HG03521 (cell line): ENCODE measurements at regions not wholly inside any gene's neighbourhood (a gene's known extent, or its start where the extent isn't known, plus 50 kb on each side); places are given as distances from the start of the nearest gene placed in this dataset.

Source experiments
- ATAC-seq: cut with Tn5 transposase; IDR thresholded peaks from one replicate; pipeline ENCODE4 v1.9.1; 2021; ENCODE audit warnings: mild to moderate bottlenecking, moderate library complexity; ENCODE audit not compliant: unreplicated experiment

DNA sequence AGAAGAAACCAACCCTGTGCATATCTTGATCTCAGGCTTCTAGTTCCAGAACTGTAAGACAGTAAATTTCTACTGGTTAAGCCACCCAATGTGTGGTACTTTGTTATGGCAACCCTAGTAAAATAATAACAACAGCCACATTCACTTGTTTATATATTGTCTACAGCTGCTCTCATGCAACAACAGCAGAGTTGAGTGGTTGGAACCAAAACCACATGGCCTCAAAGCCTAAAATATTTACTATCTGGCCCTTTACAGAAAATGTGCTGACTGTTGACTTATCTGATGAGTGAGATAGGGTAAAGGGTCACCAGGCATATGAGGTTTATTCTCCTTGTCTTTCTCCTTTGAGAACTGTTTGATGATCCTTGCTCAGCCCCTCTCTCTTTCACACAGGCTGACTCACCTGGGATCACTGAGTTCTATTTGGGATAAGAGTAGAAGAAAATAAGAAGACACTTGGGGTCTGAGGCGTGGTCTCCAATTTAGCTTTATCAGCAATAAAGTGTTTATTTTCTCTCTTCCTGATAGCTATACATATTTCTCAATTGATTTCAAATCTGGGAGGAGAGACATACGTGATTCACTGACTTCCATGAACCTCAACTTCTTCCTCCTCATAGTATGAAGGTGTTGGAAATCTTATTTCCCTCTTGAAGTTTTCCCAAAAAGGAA is 227.5 kb upstream of the STARD13 start:
- ATAC-seq = no peak

DNA sequence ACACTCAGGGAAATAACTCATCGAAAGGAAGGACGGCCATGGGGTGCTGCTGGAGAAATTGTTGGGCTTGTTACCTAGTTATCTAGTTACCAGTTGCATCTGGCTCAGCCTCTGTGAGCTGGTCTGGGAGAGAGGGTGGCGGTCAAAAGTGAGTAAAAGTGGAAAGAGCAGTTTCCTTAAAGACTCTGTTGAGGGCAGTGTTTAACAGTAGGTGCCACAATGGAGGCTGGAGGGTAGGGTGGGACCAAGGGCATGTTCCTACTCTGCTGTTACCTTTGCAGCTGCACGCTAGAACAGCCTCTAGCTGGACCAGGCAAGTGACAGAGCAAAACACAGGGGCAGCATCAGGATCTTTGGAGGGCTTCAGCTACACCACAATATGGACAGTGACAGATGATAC is 228.8 kb upstream of the STARD13 start:
- no peak for ATAC-seq

DNA sequence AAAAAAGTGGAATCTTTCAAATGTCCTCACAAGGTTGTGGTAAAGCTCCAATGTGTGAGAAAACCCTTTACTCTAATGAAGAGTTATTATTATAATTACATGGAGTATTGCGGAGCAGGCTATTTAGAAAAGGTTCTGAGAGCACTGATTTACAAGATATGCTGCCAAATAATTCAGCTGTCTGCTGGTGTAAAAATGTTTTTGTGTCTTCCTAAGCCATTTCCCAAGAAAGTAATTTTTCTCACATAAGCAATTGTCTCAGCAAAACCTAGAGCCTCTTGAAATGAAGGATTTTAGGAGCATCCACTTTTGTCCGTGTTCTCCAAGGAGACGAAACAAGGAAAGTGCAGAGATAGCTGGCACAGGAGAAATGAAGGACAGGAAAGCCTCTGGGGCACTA is 229.6 kb upstream of the STARD13 start:
- ATAC-seq = no peak

DNA sequence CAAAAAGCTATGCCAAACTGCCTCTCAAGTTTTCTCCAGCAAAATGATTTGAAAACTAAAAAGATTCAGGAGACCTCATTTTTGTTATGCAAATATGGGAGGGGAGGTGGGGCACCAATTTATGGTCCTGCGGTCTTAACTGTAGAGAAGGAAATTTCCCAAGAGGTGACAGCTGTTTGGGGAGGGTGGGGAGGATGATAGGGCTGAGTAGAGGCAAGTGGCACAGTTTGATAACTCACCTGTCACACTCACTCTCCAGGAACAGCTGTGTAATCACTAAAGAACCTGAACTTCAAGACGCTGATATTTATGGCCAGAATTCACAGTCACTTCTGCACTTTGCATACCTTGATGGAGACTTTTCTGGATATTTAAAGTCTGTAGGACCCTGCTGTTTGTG is 232.9 kb upstream of the STARD13 start:
- no peak for ATAC-seq

DNA sequence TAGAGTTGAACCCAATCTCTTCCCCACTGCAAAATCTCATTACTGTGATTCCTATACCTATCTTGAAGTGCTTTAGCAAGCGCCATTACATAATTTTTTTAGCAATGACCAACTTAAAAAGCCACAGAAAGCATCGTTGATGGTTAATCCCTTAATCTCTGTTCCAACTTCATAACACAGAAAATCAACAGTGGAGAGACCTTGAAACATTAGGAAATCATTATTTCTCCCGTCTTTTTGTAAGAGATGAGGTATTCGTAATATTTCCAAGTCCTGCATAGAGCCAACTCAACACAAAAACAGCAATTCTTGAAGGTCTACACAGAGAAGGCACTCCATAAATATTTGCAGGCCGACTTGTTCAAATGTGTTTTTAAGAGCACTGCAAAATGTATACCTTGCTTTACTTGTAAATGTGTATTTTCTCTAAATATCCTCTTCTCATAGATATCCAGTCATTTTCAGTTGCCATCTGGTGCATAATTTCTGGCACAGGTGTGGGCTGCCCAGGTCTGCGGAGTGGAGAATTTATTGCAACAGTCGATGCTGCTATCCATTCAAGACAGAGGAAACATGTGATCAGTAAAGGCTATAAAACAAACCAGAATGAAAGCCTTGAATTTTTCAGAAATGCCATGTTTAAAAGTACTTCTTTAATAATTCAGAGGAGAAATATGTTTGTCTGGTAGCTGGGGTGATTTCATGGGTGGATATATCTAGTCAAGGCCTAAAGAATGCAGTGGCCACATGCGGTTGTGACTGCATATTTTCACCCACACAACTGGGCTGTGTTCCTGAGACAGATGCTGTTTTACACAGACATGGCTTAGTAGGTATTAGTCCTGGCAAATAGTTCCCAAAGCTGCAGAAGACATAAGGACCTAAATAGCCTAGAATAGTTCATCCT is 234.3 kb upstream of the STARD13 start:
- ATAC-seq = no peak

DNA sequence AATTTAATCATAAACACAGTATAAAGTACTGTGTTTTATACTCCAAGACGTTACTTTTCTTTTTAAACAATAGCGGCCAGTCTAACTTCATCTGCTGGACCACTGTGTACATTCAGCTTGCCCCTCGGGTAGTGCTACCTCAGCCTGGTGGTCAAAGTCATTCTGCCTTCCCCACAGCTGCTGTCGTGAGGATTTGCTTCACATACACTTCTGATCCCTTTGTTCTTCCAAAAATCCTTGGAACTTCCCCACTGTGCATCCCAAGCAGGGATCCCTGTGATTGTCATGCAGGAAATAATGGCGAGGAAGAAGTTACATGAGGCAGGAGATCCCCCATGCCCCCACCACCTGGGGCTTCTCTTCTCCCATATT is 234.9 kb upstream of the STARD13 start:
- no peak for ATAC-seq

DNA sequence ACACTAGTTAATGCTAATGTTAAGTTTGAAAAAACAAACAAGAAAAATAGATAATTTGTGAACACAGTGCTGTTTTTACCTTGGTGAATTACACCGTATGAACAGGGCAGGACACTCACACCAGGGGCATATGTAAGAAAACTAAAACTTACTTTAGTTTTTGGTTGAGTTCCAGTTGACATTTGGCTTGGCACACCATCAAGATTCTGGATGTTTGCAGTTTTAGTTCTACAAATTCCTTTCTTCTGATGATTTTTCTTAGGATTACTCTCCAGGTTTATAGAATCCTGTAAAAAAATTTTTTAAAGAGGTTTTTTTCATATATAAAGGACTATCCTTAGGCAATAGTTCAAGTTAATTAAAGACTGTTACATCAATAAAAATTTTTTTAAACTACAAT is 238.5 kb upstream of the STARD13 start:
- no peak for ATAC-seq

DNA sequence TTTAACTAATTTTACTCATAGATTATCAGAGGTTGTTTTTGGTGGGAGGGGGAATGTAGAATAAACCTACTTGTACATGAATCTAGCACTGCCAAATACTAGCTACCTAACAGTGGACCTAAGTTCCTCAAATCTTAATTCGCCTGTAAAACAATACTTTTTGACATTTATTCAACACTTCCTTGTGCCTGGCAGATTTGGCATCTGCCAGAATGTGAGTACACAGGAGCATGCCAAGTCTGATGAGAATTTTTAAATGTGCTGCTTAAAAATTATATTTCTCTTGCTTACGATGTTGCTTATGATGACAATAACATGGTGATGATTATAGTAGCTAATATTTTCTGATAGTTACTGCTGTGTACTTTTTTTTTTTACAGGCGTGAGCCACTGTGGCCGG is 240.2 kb upstream of the STARD13 start:
- no peak for ATAC-seq

DNA sequence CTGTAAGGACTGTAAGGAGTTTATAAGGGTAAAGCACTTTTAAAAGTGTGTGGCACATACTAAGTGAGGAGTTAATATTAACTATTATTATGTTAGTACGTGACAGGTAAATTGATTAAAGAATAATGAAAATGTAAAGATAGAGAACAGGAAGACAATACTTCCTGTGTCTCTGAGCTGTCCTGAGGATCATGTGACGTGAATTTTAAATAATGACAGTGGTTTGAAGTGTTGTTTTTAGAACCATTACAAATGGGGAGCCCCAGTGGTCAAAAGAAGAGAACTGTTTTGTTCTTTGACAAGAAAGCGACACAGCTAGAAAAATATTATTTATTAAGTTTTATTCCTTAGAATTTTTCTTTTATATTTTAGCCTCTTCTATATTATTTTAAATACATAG is 241.2 kb upstream of the STARD13 start:
- no peak for ATAC-seq

DNA sequence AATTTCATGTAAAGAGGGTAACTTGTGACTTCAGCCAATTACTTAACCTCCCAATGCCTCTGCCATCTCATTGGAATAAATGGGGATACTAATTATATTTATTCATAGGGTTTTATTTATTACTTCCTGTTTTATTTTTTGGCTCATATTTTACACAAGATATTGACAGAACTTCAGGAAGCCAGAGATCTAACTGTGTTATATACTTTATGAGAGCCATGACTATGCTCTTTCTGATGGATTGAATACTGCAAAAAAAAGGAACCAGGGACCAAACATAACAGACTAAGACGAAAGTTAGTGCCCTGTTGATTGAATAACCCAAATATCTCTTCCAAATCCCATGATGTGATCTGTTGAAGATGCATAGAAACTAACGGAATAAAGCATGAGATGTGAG is 243.3 kb upstream of the STARD13 start:
- ATAC-seq = no peak

DNA sequence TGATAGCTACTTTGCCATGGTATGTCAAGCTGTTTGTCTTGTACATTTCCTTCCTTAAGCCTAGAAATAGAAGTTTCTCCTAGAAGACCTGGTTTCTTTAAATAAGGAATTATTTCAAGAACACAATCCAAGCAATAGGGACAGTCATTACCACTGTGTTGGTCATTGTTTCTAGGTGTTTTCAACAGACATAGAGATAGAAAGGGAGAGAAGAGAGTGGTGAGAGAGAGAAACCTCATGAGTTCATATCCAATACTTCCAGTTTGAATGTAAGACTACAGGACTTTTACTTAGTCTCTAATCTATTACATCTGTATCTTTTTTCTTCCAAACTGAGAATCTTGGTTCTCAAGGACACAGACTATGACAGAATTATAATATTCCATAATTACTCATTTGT is 245.9 kb upstream of the STARD13 start:
- no peak for ATAC-seq

DNA sequence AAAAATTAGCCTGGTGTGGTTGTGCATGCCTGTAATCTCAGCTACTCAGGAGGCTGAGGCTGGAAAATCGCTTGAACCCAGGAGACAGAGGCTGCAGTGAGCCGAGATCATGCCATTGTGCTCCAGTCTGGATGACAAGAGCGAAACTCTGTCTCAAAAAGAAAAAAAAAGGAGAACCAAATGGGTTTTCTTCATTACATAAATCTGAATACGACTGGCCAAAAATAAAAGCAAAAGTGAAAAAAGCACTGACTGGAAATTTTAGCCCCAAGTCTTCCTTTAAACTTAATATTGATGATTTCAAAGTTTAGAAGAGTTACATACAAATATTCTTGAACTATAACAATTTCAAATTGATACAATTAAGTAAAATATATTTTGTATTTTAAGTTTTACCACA is 249.5 kb upstream of the STARD13 start:
- no peak for ATAC-seq

DNA sequence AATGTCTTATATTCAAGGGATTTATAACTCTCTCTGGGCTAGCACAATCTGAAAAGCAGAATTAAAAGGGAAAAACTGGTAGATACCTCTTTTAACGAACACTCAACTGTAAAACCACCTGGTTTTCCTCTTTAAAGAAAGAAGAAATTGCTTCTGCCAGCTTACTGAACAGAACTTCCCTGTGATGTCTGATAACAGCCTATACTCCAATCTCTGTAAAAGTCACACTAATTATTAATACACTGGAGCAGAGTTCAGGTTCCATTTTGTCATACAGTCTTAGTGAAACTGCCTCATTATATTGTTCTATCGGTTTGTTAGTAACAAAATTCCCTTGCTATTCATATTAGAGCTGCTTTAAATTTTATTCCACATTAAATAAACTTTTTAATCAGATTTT is 251.0 kb upstream of the STARD13 start:
- ATAC-seq = no peak

DNA sequence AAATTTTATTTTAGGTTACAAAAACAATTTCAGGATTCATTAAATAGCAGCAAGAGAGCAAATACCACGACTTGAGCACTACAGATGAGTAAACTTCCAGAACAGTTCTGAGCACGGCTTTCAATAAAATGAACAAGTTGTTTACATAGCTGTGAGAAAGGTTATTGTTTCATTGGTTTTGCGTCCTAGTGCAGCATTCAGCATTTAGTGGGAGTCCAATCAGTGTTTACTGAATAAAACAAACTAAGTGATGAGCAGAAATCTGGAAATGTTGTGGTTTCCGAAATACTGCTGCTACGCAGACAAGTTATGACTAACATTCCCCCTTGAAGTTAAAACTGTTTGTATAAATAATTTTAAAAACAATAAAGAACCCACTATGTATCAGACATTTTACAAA is 251.5 kb upstream of the STARD13 start:
- no peak for ATAC-seq

DNA sequence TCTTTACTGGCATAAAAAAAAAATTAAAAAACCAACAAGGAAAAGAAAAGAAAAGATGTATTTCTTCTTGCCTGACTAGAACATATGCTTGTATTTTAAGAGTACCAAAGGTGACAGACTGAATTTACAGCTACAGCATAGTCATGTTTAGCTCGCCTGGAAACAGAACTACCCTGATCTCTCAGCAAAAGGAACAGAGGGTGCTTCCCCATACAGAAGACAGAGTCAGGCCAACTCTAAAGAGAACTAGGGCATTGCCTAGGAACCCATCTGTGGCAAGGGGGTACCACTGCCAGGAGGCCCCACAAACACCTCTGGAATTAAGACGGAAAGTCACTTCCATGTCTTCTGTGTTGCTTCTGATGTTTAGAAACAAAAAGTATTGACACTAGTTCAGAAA is 252.1 kb upstream of the STARD13 start:
- no peak for ATAC-seq

DNA sequence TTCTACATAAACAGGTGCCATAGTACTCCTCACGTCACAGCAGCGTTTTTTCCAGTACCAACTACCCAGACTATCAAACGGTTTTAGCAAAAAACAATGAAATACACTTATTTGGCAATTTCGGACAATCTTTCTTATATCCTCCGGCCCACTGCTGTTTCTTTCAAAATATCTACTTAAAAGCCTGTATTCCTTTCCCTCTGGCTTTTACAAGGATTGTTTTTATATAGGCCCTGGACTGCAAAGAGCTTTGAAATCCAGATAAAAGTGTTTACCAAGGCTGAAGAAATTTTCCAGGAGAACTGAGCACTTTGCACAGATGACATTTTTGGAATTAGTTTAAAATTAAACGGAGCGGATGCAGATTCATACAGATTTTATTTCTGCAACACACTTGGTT is 255.9 kb upstream of the STARD13 start:
- ATAC-seq = no peak

DNA sequence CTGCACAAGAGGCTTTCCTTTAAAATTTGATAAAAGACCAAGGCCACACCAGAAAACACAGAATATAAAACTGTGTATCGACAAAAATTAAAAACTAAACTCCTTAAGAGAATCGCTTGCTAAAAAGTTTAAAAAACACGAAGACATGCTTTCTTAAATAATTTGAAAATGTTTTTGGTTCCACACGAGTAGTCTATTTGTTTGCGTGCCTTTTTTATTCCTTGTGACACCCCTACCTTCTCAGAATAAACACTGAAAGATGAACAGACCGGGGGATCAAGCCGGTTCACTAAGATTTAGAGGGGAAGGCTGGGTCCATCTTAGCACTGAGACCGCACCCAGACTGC is 256.4 kb upstream of the STARD13 start:
- no peak for ATAC-seq

DNA sequence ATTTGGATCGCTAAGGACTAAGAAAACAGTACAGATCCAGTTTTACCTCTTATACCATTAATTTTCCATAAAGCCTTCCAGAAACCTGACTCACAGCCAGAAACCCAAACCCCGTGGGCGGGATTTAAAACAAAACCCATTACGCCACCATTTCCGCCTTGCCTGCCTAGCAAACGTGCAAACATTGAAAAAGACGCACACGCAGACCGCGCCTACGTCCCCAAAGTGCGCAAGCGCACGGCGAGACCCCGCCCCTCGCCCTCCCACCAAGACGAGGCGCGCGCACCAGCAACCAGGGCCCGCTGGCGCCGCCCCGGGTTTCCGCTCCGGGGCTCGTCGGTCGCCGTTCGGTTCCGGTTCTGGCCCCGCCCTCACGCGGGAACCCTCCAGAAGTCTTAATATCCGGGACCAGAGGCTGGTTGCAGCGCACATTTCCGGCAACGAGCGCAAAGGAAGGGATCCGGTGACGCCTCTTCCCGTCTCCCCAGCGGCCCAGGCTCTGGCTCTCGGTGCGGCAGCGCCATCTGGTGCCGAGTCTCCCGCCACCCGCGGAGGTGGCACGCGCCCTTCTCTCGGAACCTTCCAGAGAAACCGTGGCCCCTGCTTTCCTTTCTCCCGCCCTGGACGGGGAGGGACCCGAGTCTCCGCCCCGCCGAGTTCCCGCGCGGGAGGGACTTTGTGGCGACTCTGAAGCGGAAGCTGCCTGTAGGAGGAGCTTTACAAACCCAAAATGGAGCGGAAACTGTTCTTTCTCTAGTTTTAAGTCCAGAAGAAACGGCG is 256.9 kb upstream of the STARD13 start:
- peak; percentile 81 for ATAC-seq

DNA sequence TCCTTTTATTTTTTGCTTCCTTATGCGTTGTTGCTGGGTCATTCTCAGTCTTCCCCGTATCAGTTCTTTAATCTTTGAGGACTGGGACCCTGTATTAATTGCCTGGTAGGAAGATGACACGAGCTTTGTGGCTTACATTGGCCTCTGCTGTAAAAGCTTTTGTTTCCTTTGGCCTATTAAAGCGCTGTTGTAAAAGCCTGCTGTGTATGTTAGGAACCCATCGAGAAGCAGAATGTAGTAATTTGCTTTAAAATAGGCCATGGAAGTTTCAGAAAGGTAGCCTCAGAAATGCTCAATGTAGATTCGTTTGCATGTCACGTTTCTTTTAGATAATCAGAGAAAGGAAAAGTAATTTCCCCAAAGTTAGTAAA is 257.5 kb upstream of the STARD13 start:
- ATAC-seq = peak; percentile 8

DNA sequence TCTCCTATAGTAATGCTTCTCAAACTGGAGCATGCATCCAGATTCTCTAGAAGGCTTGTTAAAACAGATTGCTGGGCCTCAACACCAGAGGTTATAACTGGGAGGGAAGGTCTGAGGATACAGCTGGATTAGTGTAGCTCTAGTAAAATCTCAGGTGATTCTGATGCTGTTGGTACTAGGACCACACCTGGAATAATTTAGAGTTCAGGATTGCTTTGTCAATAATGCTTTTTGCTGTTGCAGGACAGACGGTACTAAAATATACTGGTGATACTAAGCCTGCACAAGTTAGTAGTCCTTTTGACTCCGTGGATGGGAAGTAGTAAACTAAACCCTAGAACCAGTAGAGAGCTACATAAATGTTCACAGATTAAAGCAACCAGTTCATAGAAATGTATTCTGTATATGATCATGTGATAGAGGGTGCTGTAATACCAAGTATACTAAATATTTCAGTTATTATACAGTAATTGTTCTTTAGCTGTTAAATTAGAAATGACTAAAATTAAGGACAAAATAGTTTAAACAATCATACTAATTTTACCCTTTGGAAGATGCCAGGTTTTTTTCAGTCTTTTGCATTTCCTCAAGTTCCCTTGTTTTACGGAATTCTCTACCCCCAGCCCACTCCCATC is 258.2 kb upstream of the STARD13 start:
- no peak for ATAC-seq

DNA sequence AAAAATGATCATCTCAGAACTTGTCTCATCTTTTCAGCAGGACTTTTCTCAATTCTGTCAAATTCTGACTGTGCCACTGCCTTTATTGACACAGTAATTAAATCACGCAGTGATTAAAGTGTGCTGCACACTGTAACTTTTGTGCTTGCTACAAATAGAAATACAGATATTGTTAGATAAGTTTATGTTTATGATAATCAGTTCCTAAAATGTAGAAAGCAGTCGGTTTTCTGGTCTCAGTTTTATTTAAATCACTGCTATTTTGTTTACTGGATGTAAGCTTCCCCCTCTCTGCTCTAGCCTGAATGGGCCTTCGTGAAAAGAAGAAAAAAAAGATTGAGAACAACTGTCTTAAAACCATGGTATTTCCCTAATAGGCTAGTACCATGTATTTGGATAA is 258.8 kb upstream of the STARD13 start:
- no peak for ATAC-seq

DNA sequence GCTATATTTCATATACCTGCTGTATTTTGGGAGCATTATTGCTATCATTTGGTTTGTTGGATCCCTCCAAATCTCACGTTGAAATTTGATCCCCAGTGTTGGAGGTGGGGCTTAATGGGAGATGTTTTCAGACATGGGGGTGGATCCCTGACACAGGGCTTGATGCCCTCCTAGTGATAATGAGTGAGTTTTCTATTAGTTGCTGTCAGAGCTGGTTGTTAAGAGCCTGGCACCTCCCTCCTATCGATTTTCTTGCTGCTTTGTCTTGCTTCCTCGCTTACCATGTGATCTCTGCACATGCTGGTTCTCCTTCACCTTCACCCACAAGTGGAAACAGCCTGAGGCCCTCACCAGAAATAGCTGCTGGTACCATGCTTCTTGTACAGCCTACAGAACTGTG is 259.9 kb upstream of the STARD13 start:
- ATAC-seq = no peak
